ENCODE measurements at regions not wholly inside any gene's neighbourhood (a gene's known extent, or its start where the extent isn't known, plus 50 kb on each side); places are given as distances from the start of the nearest gene placed in this dataset.

DNA sequence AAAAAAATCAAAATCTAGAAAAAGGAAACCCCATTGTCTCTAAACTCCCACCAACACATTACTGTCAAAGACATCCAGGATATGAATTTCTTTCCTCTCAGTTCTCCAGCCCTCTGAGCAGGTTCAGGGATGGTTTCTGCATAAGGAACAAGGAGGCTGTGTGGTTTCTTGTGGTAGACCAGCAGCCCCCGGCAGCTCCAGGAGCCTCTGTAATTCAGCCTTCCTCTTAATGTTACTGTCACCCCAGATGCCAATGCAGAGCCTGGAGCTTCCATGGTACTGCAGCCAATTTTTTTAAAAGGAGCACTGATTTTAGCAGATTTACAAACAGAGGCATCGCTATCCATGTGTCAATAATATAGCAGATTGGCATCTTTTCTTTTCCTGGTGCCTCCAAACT lies 100.6 kb upstream of the FAM216B start:
- H3K4me1 ChIP-seq: no peaks in the 10 kb centered on the region
- H3K27ac ChIP-seq: no peak overlapping the region
- no peak overlapping the region for H3K4me3 ChIP-seq
- H3K9me3 ChIP-seq: no peaks in the 10 kb centered on the region
- no peak for DNase-seq (ENCODE audit: low spot score in 2 of 2)
- TF ChIP-seq, protein P1, sequence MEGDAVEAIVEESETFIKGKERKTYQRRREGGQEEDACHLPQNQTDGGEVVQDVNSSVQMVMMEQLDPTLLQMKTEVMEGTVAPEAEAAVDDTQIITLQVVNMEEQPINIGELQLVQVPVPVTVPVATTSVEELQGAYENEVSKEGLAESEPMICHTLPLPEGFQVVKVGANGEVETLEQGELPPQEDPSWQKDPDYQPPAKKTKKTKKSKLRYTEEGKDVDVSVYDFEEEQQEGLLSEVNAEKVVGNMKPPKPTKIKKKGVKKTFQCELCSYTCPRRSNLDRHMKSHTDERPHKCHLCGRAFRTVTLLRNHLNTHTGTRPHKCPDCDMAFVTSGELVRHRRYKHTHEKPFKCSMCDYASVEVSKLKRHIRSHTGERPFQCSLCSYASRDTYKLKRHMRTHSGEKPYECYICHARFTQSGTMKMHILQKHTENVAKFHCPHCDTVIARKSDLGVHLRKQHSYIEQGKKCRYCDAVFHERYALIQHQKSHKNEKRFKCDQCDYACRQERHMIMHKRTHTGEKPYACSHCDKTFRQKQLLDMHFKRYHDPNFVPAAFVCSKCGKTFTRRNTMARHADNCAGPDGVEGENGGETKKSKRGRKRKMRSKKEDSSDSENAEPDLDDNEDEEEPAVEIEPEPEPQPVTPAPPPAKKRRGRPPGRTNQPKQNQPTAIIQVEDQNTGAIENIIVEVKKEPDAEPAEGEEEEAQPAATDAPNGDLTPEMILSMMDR (IDR thresholded peaks at IDR 0.05): no peak
- TF ChIP-seq EP300 (IDR thresholded peaks at IDR 0.05): no peak
- no peak for TF ChIP-seq POLR2A (IDR thresholded peaks at IDR 0.05)
- no peaks in the 10 kb centered on the region for H3K27me3 ChIP-seq
- no peaks in the 10 kb centered on the region for H3K36me3 ChIP-seq
- WGBS, 2 donors: 39 to 70% methylated on average over 2 of the region's 2 CpGs

DNA sequence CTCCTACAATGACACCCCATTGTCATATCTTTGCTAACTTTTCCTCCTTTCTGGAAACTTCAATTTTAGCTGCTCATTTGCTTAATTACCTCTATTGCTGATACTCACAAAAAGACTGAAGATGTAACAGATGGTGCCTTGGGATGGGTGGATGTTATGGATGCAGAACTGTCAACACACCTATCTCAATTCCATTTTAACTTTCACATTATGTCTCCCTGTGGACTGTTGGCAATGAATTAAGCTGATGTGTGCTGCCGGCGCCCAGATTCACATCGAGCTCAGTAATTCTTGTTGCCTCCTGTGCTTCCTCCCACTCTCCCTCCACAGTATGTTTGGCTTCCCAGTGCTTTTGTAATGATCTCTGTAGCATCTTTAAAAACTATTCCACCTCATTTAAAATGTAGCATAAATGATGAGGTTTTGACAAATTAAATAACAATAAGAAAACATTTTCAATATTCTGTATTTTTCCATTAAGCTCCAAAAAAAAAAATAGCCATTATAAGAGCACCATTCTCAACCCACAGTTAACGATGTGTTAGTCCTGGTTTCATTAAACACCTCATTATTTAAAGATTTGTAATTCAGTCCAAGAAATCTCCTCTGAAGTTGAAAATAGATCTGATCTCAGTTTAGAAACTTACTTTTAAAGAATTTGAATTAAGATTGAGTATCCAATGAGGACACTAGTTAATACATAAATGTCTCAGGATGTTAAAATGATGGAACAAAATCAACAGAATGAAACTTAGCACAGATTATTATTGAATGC lies 99.9 kb upstream of the FAM216B start:
- Histone ChIP-seq H3K27me3 (no peaks in the 10 kb centered on the region), H3K4me3 (no peak overlapping the region), H3K36me3 (no peaks in the 10 kb centered on the region), H3K4me1 (no peaks in the 10 kb centered on the region), H3K9me3 (no peaks in the 10 kb centered on the region), H3K27ac (no peak overlapping the region)
- no peak for DNase-seq (ENCODE audit: low spot score in 2 of 2)
- no peak for TF ChIP-seq POLR2A (IDR thresholded peaks at IDR 0.05)
- WGBS, 2 donors: 57 to 60% methylated on average over 4 of the region's 4 CpGs

DNA sequence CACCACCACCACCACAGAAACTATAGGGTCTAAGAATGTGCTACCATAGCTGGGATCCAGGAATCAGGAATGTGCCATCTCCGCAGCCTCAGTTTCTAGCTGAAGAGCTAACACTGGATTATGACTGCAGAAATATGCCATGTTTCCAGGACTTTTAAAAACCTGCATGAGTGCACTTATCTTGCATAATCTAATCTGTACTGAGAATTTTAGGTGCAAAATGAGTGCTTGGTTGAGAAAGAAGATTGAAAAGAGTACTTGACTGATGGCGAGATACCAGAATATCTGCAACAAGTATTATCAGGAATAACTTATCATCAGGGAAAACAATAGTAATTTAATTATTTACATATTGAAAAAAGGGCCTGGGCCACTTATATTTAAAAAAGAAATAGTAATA lies 97.2 kb upstream of the FAM216B start:
- no peaks in the 10 kb centered on the region for H3K4me1 ChIP-seq
- DNase-seq (ENCODE audit: low spot score in 2 of 2): no peak
- H3K36me3 ChIP-seq: no peaks in the 10 kb centered on the region
- H3K4me3 ChIP-seq: no peak overlapping the region
- H3K27ac ChIP-seq: no peak overlapping the region
- TF ChIP-seq, protein P1 (IDR thresholded peaks at IDR 0.05): no peak
- TF ChIP-seq EP300 (IDR thresholded peaks at IDR 0.05) (no peak), POLR2A (IDR thresholded peaks at IDR 0.05) (no peak)
- WGBS, 2 donors: 46 to 81% methylated on average over 2 of the region's 2 CpGs
- peaks cover 0 to 10% (median 0%) of the 10 kb centered on the region in 4 donors for H3K9me3 ChIP-seq
- no peaks in the 10 kb centered on the region for H3K27me3 ChIP-seq

DNA sequence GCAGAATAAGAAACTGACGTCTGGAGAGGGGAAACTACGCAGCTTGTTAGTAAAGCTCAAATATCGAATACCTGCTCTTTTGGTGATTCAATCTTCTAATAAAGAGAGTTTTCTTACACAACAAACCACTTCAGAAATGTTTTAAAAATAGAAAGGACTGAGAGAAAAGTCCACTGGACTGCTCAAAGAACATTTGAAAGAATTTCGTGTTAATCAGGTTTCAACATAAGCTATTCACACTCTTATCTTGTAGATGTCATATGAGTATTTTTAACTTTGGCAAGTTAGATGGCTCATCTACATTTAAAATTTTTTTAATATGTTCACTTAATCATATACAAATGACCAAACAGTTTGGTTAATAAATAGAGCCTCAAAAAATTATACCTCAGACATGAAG lies 95.6 kb upstream of the FAM216B start:
- no peak for DNase-seq (ENCODE audit: low spot score in 2 of 2)
- Histone ChIP-seq H3K27me3 (no peaks in the 10 kb centered on the region), H3K36me3 (no peaks in the 10 kb centered on the region), H3K9me3 (peaks cover 0 to 10% (median 0%) of the 10 kb centered on the region in 4 donors), H3K27ac (no peak overlapping the region), H3K4me3 (no peak overlapping the region), H3K4me1 (no peaks in the 10 kb centered on the region)
- 93 to 96% methylated on average over 4 of the region's 4 CpGs for WGBS, 2 donors
- TF ChIP-seq, protein P1 (IDR thresholded peaks at IDR 0.05): no peak
- TF ChIP-seq EP300 (IDR thresholded peaks at IDR 0.05) (no peak), POLR2A (IDR thresholded peaks at IDR 0.05) (no peak)

DNA sequence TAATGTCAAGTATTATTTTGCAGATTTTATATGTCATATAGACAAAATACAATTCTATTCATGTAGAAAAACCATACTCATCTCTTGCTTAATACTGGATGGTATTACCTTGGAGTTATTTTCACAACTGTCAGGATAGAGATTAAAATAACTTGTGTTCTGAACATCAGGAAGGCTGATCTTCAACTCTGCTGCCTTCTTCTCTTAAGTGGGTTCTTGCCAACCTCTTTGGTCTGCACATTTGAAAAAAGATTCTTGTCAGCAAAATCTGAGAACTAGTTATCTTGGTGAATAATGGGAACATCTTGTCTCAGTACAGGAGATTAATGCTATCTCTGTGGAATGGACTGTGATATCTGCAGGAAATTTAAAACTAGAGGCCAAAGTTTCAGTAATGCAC lies 95.2 kb upstream of the FAM216B start:
- Histone ChIP-seq H3K4me3 (no peak overlapping the region), H3K27ac (no peak overlapping the region), H3K9me3 (peaks cover 0 to 10% (median 0%) of the 10 kb centered on the region in 4 donors), H3K4me1 (no peaks in the 10 kb centered on the region), H3K27me3 (no peaks in the 10 kb centered on the region), H3K36me3 (no peaks in the 10 kb centered on the region)
- TF ChIP-seq EP300 (IDR thresholded peaks at IDR 0.05) (no peak), POLR2A (IDR thresholded peaks at IDR 0.05) (no peak)
- TF ChIP-seq, protein P1 (IDR thresholded peaks at IDR 0.05): no peak
- no peak for DNase-seq (ENCODE audit: low spot score in 2 of 2)
